Hematopoietic multipotent progenitor cell treated with erythropoietin and hydrocortisone succinate and interleukin-3 and kit ligand, for 4 days (in vitro differentiated cells): ENCODE measurements at regions not wholly inside any gene's neighbourhood (a gene's known extent, or its start where the extent isn't known, plus 50 kb on each side); places are given as distances from the start of the nearest gene placed in this dataset.
"Not testable (repeated sequence)": the region's sequence is repeated elsewhere in the genome, so short reads cannot be mapped to it uniquely, and the experiment has no call there.

ENCODE experiments used
- DNase-seq: peaks from one replicate; pipeline ENCODE4 v3.0.0-alpha.2; 2015

- peak; percentile 13 for DNase-seq
Measured at GRCh38 chr7:11221984-11222383, 248.3 kb downstream of the PHF14 start.

GRCh38 chr7:11224535-11224934, 250.9 kb downstream of the PHF14 start:
- no peak for DNase-seq

- DNase-seq: peak; percentile 72
Measured at GRCh38 chr7:11228515-11228914, 254.8 kb downstream of the PHF14 start.

- no peak for DNase-seq
Measured at GRCh38 chr7:11231190-11231589, 257.5 kb downstream of the PHF14 start.

GRCh38 chr7:11232462-11232861, 258.8 kb downstream of the PHF14 start:
- DNase-seq: no peak

GRCh38 chr7:11233871-11234270, 260.2 kb downstream of the PHF14 start:
- no peak for DNase-seq

- no peak for DNase-seq
Measured at GRCh38 chr7:11235491-11235890, 261.8 kb downstream of the PHF14 start.

- no peak for DNase-seq
Measured at GRCh38 chr7:11236680-11237079, 263.0 kb downstream of the PHF14 start.

GRCh38 chr7:11237742-11238141, 264.1 kb downstream of the PHF14 start:
- DNase-seq: no peak

GRCh38 chr7:11239316-11239715, 265.6 kb downstream of the PHF14 start:
- no peak for DNase-seq

GRCh38 chr7:11243739-11244138, 270.1 kb downstream of the PHF14 start:
- DNase-seq: no peak

- no peak for DNase-seq
Measured at GRCh38 chr7:11244149-11244548, 270.5 kb downstream of the PHF14 start.

GRCh38 chr7:11247545-11247944, 273.9 kb downstream of the PHF14 start:
- no peak for DNase-seq

GRCh38 chr7:11251436-11251835, 277.8 kb downstream of the PHF14 start:
- DNase-seq: no peak

- DNase-seq: no peak
Measured at GRCh38 chr7:11252011-11252607, 278.4 kb downstream of the PHF14 start.

- DNase-seq: peak; percentile 53
Measured at GRCh38 chr7:11252705-11253272, 279.1 kb downstream of the PHF14 start.

GRCh38 chr7:11256501-11256900, 282.8 kb downstream of the PHF14 start:
- DNase-seq: no peak

GRCh38 chr7:11261470-11261869, 287.8 kb downstream of the PHF14 start:
- peak; percentile 4 for DNase-seq

GRCh38 chr7:11266101-11266500, 292.4 kb downstream of the PHF14 start:
- DNase-seq: no peak

GRCh38 chr7:11272352-11272751, 298.7 kb downstream of the PHF14 start:
- DNase-seq: no peak

GRCh38 chr7:11274074-11274473, 300.4 kb downstream of the PHF14 start:
- peak; percentile 18 for DNase-seq

- peak; percentile 86 for DNase-seq
Measured at GRCh38 chr7:11281953-11282352, 308.3 kb downstream of the PHF14 start.

GRCh38 chr7:11283584-11283983, 309.9 kb downstream of the PHF14 start:
- not testable (repeated sequence) for DNase-seq

- no peak for DNase-seq
Measured at GRCh38 chr7:11290863-11291262, 317.2 kb downstream of the PHF14 start.

- no peak for DNase-seq
Measured at GRCh38 chr7:11294218-11294617, 320.5 kb downstream of the PHF14 start.
